ENCODE measurements at regions not wholly inside any gene's neighbourhood (a gene's known extent, or its start where the extent isn't known, plus 50 kb on each side); places are given as distances from the start of the nearest gene placed in this dataset.

DNA sequence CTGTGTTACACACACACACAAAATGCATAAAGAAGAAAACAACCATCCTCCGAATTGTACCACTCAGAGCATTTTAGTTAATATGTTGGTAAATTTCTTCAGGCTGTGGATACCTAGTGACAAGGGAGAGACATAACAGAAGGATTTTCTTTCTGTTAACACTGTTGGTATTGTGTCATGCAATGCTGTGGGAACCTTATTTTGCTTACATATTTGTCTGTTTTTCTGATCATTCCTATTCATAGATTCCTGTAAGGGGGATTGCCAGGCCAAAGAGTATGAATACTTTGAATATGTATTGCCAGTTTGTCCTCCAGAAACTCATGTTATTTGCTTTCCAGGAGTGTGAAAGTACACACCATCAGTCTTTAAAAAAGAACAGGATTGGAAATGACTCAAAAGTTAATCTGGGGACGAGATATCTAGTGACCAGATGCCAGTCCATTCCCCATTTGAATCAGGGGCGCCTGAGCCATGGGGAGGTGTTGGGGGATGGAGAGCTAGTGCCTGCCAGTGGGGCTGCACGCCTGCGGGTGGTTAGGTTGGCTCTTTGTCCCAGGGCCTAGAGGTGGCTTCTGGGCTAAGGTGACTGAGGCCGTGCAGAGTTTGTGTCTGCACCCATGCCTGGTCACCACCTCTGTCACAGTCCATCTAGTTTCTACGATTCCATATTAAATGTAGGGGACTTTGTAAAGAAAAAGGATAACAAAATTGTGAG is 142.0 kb downstream of the PTPN20 start:
- peaks cover 1% of the 10 kb centered on the region for H3K27me3 Mint-ChIP-seq
- H3K4me3 Mint-ChIP-seq: no peak overlapping the region
- H3K4me1 Mint-ChIP-seq: peaks cover 3% of the 10 kb centered on the region
- no peak for DNase-seq
- no peaks in the 10 kb centered on the region for H3K9me3 Mint-ChIP-seq
- CTCF ChIA-PET: no interaction called here
- H3K27ac Mint-ChIP-seq: no peak overlapping the region
- POLR2A ChIA-PET: no interaction called here
- H3K36me3 Mint-ChIP-seq (ENCODE audit: low read depth): no peaks in the 10 kb centered on the region

DNA sequence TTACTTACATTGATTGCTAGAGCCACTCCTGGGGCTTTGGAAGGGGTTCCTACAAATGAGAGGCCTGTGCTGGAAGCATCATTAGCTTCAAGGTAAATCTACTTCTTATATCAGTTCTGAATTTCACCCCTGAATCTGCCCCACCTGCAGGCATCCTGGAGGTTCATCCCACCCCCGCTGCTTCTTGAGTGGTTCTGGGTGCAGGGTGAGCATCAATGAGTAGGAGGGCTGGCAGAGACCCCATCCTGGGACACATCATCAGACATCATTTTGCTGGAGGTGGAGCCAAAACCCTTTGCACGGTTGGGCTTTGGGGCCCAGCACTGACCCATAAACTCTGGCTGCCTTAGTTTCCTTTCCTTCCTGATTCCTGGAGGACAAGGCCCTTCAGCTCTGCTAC is 143.7 kb downstream of the PTPN20 start:
- ChIA-PET CTCF (interaction anchor here (0.7 kb wide), 1 partner anchor 82 kb away, joined by 4 read pairs; no protein-coding TSS in a partner anchor), POLR2A (no interaction called here)
- Mint-ChIP-seq H3K4me1 (no peaks in the 10 kb centered on the region), H3K36me3 (ENCODE audit: low read depth) (no peaks in the 10 kb centered on the region), H3K4me3 (no peak overlapping the region), H3K27me3 (peaks cover 1% of the 10 kb centered on the region), H3K9me3 (no peaks in the 10 kb centered on the region), H3K27ac (no peak overlapping the region)
- DNase-seq: no peak

DNA sequence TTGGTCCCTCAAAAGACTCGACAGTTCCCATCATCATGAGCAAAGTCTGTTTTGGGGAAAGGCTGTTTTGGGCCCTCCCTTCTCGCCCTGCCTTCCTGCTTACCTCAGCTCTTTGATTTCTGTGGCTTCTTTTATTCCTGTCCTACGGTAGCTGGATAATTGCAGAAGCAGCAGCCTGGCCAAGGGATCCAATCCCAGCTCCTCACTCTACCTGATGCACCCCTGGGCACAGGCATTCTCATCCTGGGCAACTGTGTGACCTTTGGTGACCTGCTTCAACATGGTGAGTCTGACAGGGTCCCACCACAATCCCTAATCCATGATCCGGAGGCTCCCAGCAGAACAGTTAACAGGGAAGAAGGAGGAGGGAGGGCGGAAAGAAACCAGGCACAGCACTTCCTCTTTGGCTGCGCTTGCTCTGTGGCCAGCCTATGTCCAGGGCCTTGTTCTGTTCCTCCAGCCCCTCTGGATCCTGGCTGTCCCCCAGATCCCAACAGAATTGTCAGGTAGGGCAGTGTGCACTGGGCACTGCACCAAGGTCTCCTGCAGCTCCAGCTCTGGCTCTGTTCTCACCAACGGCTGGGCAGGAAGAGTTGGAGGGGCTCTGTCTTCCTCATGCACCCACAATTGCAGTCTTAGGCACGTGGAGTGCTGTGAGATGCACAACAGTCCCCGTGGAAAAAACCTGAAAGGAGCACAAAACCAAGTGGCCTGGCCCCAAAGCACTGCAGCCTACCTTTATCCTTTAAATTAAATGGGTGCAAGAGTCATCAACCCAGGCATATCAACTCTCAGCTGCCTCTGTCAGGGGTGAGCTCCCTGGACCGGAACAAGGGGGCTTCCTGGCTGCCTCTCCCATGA is 144.4 kb downstream of the PTPN20 start:
- H3K27me3 Mint-ChIP-seq: peaks cover 1% of the 10 kb centered on the region
- H3K27ac Mint-ChIP-seq: no peak overlapping the region
- no peaks in the 10 kb centered on the region for H3K9me3 Mint-ChIP-seq
- ChIA-PET POLR2A (no interaction called here), CTCF (interaction anchor here (1.1 kb wide), 1 partner anchor 8 kb away, joined by 4 read pairs; no protein-coding TSS in a partner anchor)
- H3K36me3 Mint-ChIP-seq (ENCODE audit: low read depth): no peaks in the 10 kb centered on the region
- H3K4me1 Mint-ChIP-seq: no peaks in the 10 kb centered on the region
- H3K4me3 Mint-ChIP-seq: no peak overlapping the region
- DNase-seq: no peak

DNA sequence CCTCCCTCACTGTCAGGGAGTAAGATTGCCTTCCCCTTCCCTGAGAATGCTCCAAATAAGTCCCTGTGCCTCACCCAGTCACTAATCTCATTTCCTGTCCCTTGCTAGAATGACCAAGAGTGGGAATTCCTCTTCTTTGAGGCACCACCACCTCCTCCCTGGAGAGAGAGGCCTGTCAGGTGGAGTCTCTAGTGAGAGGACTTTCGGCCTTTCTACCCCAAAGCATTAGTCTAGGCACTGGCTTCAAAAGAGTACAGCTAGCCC is 145.0 kb downstream of the PTPN20 start:
- Mint-ChIP-seq H3K4me3 (no peak overlapping the region), H3K27me3 (peaks cover 1% of the 10 kb centered on the region), H3K9me3 (no peaks in the 10 kb centered on the region), H3K36me3 (ENCODE audit: low read depth) (no peaks in the 10 kb centered on the region), H3K27ac (no peak overlapping the region), H3K4me1 (no peaks in the 10 kb centered on the region)
- ChIA-PET CTCF (interaction anchor here (1.1 kb wide), 1 partner anchor 9 kb away, joined by 4 read pairs; no protein-coding TSS in a partner anchor), POLR2A (no interaction called here)
- no peak for DNase-seq

DNA sequence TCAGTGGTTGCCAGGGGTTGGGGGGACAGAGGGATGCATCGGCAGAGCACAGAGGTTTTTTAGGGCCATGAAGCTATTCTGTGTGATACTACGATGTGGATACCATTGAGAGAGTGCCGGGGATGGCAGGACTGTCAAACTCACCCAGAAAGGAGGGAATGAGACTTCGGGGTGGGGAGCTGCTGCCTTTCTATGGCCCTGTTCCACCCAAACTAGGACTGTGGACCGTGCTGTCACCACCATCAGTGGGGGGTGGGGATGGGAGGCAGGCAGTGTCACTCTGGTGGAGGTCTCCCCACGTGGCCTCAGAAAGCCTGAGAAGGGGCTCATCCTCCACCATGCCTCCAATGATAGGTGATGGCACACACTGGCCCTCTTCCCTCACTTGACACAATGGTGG is 146.2 kb downstream of the PTPN20 start:
- H3K27me3 Mint-ChIP-seq: peaks cover 1% of the 10 kb centered on the region
- H3K27ac Mint-ChIP-seq: no peak overlapping the region
- POLR2A ChIA-PET: no interaction called here
- H3K4me1 Mint-ChIP-seq: no peaks in the 10 kb centered on the region
- no peaks in the 10 kb centered on the region for H3K9me3 Mint-ChIP-seq
- no peaks in the 10 kb centered on the region for H3K36me3 Mint-ChIP-seq (ENCODE audit: low read depth)
- H3K4me3 Mint-ChIP-seq: no peak overlapping the region
- CTCF ChIA-PET: no interaction called here
- no peak for DNase-seq

DNA sequence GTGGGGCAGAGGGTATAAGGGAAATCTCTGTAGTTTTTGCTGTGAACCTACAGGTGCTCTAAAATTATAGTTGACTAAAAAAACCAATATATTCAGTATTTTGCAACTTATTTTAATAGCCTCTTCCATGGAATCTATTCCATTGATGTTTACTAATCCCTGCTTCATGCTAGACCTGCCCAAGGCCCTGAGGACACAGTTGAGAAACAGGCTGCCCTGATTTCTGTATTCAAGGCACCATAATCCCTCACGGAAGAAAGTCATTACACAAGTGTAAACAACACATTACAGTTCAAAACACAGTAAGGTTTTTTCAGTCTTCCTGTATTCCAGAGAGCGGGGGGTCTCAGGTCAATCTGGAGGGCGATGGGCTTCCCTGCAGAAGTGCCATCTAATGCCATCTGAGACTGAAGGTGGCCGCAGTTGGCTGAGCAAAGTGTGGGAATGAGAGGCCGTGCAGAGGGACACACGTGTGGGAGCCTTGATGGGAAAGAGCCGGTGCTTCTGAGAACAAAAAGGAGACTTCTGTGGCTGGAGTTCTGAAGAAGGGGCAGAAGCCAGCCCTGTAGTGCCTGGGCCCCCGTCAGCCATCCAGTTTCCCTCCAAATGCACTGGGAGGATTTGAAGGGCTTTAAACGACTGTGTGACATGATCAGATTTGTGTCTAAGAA is 146.9 kb downstream of the PTPN20 start:
- H3K27ac Mint-ChIP-seq: no peak overlapping the region
- no peak for DNase-seq
- no peaks in the 10 kb centered on the region for H3K9me3 Mint-ChIP-seq
- no peaks in the 10 kb centered on the region for H3K36me3 Mint-ChIP-seq (ENCODE audit: low read depth)
- no peaks in the 10 kb centered on the region for H3K4me1 Mint-ChIP-seq
- ChIA-PET CTCF (no interaction called here), POLR2A (no interaction called here)
- H3K27me3 Mint-ChIP-seq: peaks cover 1% of the 10 kb centered on the region
- H3K4me3 Mint-ChIP-seq: no peak overlapping the region

DNA sequence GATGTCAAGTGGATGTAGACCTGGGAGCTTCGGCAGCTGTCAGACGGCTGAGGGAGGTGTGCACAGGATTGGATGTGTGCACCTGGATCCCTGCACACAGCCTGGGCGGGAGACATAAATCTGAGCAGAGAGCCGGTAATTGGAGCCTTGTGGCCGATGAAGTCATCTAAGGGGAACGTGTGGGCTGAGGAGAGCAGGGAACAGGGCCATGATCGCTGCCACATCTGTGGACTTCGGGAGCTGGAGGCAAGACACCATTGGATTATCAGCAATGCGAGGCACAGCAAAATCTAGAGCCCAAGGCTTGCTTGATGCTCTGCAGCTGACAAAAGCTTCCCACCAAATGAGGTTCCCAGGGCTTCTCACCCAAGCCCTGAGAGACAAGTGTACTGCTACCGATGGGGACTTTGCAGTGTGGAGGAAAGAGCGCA is 147.7 kb downstream of the PTPN20 start:
- POLR2A ChIA-PET: no interaction called here
- DNase-seq: no peak
- Mint-ChIP-seq H3K36me3 (ENCODE audit: low read depth) (no peaks in the 10 kb centered on the region), H3K27ac (no peak overlapping the region), H3K4me1 (no peaks in the 10 kb centered on the region), H3K4me3 (no peak overlapping the region), H3K27me3 (peaks cover 1% of the 10 kb centered on the region), H3K9me3 (no peaks in the 10 kb centered on the region)
- CTCF ChIA-PET: no interaction called here

DNA sequence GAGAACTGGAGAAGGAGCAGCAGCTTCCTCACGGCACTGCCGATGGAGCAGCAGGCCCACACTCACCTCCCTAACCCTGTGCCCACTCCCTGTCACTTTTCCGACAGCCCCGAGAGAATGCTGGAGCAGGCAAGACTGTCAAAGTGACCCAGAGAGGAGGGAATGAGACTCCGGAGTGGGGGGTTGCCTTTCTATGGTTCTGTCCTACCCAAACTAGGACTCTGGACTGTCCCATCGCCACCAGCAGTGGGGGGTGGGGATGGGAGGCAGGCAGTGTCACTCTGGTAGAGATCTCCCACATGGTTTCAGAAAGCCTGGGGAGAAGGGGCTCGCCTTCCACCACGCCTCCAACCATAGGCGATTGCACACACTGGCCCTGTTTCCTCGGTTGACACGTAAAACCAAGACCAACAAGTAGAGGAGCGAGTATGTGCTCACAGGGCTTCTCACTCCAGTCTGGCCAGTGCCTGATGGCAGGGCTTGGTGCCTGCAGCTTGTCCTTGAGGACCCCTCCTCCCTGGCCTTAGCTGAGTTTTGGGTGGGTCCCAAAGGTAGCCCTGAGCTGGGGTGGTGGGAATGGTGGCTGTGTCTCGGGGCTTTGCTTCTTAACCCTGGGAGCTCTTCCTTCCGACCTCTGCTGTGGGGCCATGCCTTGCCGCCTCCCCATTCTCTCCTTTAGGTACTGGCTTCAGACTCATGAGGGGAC is 148.5 kb downstream of the PTPN20 start:
- H3K27ac Mint-ChIP-seq: no peak overlapping the region
- H3K4me1 Mint-ChIP-seq: no peaks in the 10 kb centered on the region
- POLR2A ChIA-PET: no interaction called here
- H3K9me3 Mint-ChIP-seq: no peaks in the 10 kb centered on the region
- no peak overlapping the region for H3K4me3 Mint-ChIP-seq
- H3K27me3 Mint-ChIP-seq: peaks cover 1% of the 10 kb centered on the region
- no peaks in the 10 kb centered on the region for H3K36me3 Mint-ChIP-seq (ENCODE audit: low read depth)
- no peak for DNase-seq
- CTCF ChIA-PET: interaction anchor here (1.5 kb wide), 1 partner anchor 12 kb away, joined by 7 read pairs; no protein-coding TSS in a partner anchor

DNA sequence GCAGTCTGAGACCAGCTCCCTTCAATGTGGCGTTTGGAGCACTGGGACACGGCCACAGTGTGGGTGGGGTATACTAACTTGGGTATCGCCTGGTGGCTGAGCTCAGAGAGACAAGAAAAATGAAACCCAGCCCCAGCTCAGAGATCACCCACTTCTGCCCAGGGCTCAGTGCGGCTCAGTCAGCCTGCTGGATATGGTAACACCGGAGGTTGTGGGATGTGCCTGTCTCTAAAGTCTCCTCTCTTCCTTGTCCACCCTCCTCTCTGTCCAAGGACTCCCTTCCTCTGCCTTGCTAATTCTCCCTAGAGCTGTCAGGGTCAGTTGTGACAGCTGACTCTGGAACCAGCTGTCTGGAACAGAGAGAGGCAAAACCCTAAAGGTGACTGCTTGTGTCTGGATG is 149.1 kb downstream of the PTPN20 start:
- no peaks in the 10 kb centered on the region for H3K4me1 Mint-ChIP-seq
- POLR2A ChIA-PET: no interaction called here
- no peak overlapping the region for H3K4me3 Mint-ChIP-seq
- CTCF ChIA-PET: interaction anchor here (1.5 kb wide), 1 partner anchor 13 kb away, joined by 7 read pairs; no protein-coding TSS in a partner anchor
- H3K9me3 Mint-ChIP-seq: no peaks in the 10 kb centered on the region
- no peaks in the 10 kb centered on the region for H3K36me3 Mint-ChIP-seq (ENCODE audit: low read depth)
- no peak for DNase-seq
- no peak overlapping the region for H3K27ac Mint-ChIP-seq
- peaks cover 1% of the 10 kb centered on the region for H3K27me3 Mint-ChIP-seq

DNA sequence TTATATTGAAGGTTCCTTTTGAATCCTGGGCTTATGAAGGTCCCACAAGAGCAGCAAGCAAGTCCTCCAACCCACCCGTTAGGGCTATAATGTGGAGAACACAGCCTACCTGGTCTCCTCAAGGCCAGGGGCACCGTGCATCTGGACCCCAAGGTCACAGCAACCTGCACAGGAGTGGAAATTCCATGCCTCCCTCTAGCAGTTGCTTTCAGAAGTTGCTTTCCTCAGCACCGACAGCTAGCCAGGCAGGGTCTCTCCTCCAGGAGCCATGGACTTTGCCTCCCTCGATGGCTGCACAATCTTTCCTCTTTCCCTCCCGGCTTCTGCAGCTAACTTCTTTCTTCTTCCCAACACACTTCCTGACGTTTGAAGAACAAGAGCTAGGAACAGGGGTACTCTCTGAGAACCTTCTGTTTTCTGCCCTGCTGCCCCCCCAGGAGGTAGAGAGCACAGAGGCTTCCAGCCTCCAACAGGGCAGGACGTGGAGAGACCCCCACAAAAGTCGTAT is 149.8 kb downstream of the PTPN20 start:
- peaks cover 1% of the 10 kb centered on the region for H3K27me3 Mint-ChIP-seq
- H3K4me3 Mint-ChIP-seq: no peak overlapping the region
- ChIA-PET POLR2A (no interaction called here), CTCF (interaction anchor here (1.5 kb wide), 1 partner anchor 13 kb away, joined by 7 read pairs; no protein-coding TSS in a partner anchor)
- no peaks in the 10 kb centered on the region for H3K9me3 Mint-ChIP-seq
- no peak overlapping the region for H3K27ac Mint-ChIP-seq
- no peaks in the 10 kb centered on the region for H3K4me1 Mint-ChIP-seq
- no peaks in the 10 kb centered on the region for H3K36me3 Mint-ChIP-seq (ENCODE audit: low read depth)
- DNase-seq: no peak

DNA sequence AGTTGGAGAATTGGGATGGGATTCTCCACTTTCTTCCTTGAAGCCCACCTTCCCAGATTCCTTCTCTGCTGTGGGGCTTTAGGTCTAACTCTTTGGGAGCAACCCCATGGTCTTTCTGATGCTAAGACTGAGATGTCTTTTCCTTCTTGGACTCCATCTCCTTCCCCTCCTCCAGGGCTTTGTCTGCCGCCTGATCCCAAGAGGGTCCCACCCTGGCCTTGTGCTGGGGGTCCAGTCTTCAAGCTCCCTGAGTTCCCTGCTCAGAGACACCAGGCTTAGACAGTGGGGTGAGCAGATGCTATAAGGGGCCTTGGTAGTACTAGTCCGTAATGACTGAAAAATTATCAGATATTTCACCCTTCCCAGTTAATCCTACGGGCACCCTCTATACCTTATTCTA is 150.5 kb downstream of the PTPN20 start:
- Mint-ChIP-seq H3K36me3 (ENCODE audit: low read depth) (no peaks in the 10 kb centered on the region), H3K4me1 (no peaks in the 10 kb centered on the region), H3K27me3 (peaks cover 1% of the 10 kb centered on the region), H3K27ac (no peak overlapping the region), H3K4me3 (no peak overlapping the region), H3K9me3 (no peaks in the 10 kb centered on the region)
- no peak for DNase-seq
- ChIA-PET POLR2A (no interaction called here), CTCF (no interaction called here)

DNA sequence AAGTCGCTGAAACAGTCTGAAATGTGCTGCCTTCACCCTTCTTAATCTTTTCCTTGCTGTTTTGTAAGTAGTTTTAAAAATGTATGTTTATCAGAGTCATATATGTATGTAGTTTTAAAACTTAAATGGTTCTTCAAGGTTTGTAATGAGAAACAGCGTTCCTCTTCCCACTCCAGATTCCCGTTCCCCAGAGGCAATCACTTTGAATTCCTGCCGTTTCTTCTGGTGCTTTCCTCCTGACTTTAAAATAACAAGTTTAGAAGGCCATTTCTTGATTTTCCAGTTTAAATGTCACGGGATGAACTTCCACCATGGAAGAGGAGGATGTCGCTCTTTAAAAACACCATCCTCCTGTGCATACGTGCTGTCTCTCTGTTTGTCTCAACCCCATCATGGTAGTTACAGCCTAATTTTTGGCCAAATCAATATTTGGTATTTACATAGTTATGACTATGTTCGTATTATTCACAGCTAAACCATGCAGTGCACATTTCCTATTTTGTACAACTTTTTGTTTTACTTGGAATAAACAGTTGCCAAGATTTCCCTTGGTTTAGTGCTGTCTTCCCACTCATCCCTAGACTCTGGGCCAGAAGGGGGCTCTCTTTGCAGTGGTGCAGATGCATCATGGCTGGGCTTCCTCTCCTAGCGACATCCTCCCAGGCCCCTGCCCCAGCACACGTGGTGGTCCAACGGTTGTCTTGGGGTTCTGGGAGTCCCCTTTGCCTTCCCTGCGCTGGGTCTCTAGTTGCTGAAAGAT is 151.4 kb downstream of the PTPN20 start:
- CTCF ChIA-PET: interaction anchor here (0.7 kb wide), 1 partner anchor 19 kb away, joined by 4 read pairs; no protein-coding TSS in a partner anchor
- POLR2A ChIA-PET: no interaction called here
- Mint-ChIP-seq H3K4me1 (no peaks in the 10 kb centered on the region), H3K36me3 (ENCODE audit: low read depth) (no peaks in the 10 kb centered on the region), H3K27me3 (no peaks in the 10 kb centered on the region), H3K4me3 (no peak overlapping the region), H3K27ac (no peak overlapping the region), H3K9me3 (no peaks in the 10 kb centered on the region)
- no peak for DNase-seq
